Gastrocnemius medialis (tissue), 4 donors: ENCODE measurements at regions not wholly inside any gene's neighbourhood (a gene's known extent, or its start where the extent isn't known, plus 50 kb on each side); places are given as distances from the start of the nearest gene placed in this dataset.

Experiments
- ATAC-seq, 2 donors: fragments of 150-250 bp; one replicate each; pipeline ENCODE4 v1.9.1; 2016
- DNase-seq, 2 donors: peaks; one replicate each; pipeline ENCODE4 v3.0.0-alpha.2; 2019
- H3K27ac ChIP-seq, 4 donors: fragments of 200-600 bp; sonication (generic); 1 replicate in 1 of 4; 2 replicates in 3 of 4; pipeline ENCODE4 v1.5.1; 2016 to 2018; ENCODE audit warnings: mild to moderate bottlenecking in 2 of 4, moderate library complexity in 1 of 4
- H3K27me3 ChIP-seq, 3 donors: fragments of 200-600 bp; sonication (generic) in 2 of 3; 1 replicate in 1 of 3; 2 replicates in 2 of 3; pipeline versions ENCODE4 v1.5.1 to v1.6.0; 2016 to 2019; ENCODE audit warnings: mild to moderate bottlenecking in 1 of 3, moderate library complexity in 1 of 3
- H3K36me3 ChIP-seq, 2 donors: fragments of 200-600 bp; sonication (generic) in 1 of 2; one replicate each; pipeline ENCODE4 v1.5.1; 2017 to 2018
- H3K4me1 ChIP-seq, 2 donors: fragments of 200-600 bp; sonication (generic) in 1 of 2; one replicate each; pipeline ENCODE4 v1.5.1; 2016 to 2017; ENCODE audit warnings: mild to moderate bottlenecking in 2 of 2
- H3K4me3 ChIP-seq, 4 donors: fragments of 200-600 bp; sonication (generic) in 3 of 4; 1 replicate in 1 of 4; 2 replicates in 3 of 4; pipeline ENCODE4 v1.5.1; 2016 to 2019; ENCODE audit warnings: mild to moderate bottlenecking in 2 of 4
- H3K9me3 ChIP-seq, 3 donors: fragments of 200-600 bp; sonication (generic) in 2 of 3; 1 replicate in 1 of 3; 2 replicates in 2 of 3; pipeline ENCODE4 v1.5.1; 2016 to 2019
- CTCF ChIP-seq, 5 experiments: fragments of 450-650 bp in 3 of 5; fragments of 200-600 bp in 2 of 5; sonication (generic) in 2 of 5; IDR thresholded peaks in 4 of 5; conservative IDR thresholded peaks in 1 of 5; 1 replicate in 4 of 5; 2 replicates in 1 of 5; pipeline ENCODE4 v1.5.1; 2016 to 2019; ENCODE audit warnings: antibody characterized with exemption in 5 of 5, mild to moderate bottlenecking in 3 of 5, moderate library complexity in 3 of 5
- POLR2A ChIP-seq, 2 donors: fragments of 450-650 bp; IDR thresholded peaks; one replicate each; pipeline ENCODE4 v1.6.1; 2017; ENCODE audit warnings: antibody characterized with exemption in 2 of 2, mild to moderate bottlenecking in 2 of 2, moderate library complexity in 2 of 2
- in situ Hi-C, 4 donors: fragments of 200-750 bp; cut with MboI; loops; one replicate each; pipeline versions ENCODE4 v1.15.0 to v1.8.0; 2017; ENCODE audit warnings: low sequenced_read_pairs in 4 of 4
- intact Hi-C: fragments of 100-400 bp; cut with DNase I; formaldehyde crosslinking; loops from one replicate; pipeline ENCODE4 v1.15.1; 2023; ENCODE audit warnings: low total_unique reads

DNA sequence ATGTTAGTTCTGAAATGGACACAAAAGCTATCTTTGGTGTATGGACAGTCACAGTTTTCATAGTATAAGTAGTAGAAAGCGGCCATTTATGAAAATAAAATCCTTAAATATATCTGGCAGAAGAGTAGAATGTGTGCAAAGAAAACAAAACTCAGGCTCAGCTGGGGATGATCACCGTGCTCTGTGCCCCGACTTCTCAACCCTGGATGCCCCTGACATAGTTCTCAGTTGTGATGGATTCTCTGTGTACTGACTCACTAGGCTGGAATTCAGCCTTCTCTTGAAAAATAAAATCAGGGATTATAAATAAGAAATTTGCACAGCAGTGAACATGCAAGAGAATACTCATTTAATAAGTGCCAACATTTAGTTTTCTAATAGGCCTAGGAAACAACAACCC, 925.1 kb upstream of the NR2F2 start:
- no peak for DNase-seq
- Histone ChIP-seq H3K4me3 (no peak overlapping the region), H3K36me3 (no peaks in the 10 kb centered on the region), H3K9me3 (no peaks in the 10 kb centered on the region), H3K27ac (no peak overlapping the region), H3K4me1 (no peaks in the 10 kb centered on the region), H3K27me3 (no peaks in the 10 kb centered on the region)
- TF ChIP-seq CTCF (IDR thresholded peaks at IDR 0.05 in 4 of 5, conservative IDR thresholded peaks at IDR 0.05 in 1 of 5) (no peak), POLR2A (IDR thresholded peaks at IDR 0.05) (no peak)
- no peak for ATAC-seq
- in situ Hi-C loops: no loop called here
- intact Hi-C loops: no loop called here

DNA sequence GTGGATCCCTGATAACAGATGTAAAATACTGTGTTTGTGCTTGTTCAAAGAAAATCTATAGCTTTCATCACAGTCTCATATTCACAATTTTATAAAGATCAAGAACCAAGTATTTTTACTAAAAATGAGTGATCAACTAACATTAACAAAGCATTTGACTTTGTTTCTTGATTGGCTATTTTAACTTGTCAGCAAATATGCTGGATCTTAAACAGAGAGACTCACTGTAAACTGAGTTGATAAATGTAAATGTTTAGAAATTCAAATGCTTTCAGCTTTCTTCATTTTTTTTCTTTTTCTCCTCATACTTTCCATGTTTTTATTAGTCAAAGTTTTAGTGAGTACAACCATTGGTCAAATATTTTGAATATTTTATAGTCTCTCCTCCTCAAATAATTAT, 923.0 kb upstream of the NR2F2 start:
- in situ Hi-C loops: no loop called here
- DNase-seq: no peak
- no peak overlapping the region for H3K27ac ChIP-seq
- no peak for ATAC-seq
- no peak overlapping the region for H3K4me3 ChIP-seq
- no peak for TF ChIP-seq POLR2A (IDR thresholded peaks at IDR 0.05)
- TF ChIP-seq CTCF (IDR thresholded peaks at IDR 0.05 in 4 of 5, conservative IDR thresholded peaks at IDR 0.05 in 1 of 5): no peak
- intact Hi-C loops: no loop called here
- no peaks in the 10 kb centered on the region for H3K9me3 ChIP-seq
- H3K4me1 ChIP-seq: no peaks in the 10 kb centered on the region
- H3K36me3 ChIP-seq: no peaks in the 10 kb centered on the region
- no peaks in the 10 kb centered on the region for H3K27me3 ChIP-seq

- TF ChIP-seq CTCF (IDR thresholded peaks at IDR 0.05 in 4 of 5, conservative IDR thresholded peaks at IDR 0.05 in 1 of 5): no peak
- no peak for TF ChIP-seq POLR2A (IDR thresholded peaks at IDR 0.05)
- no peak for ATAC-seq
- intact Hi-C loops: no loop called here
- Histone ChIP-seq H3K36me3 (no peaks in the 10 kb centered on the region), H3K27ac (no peak overlapping the region), H3K27me3 (no peaks in the 10 kb centered on the region), H3K9me3 (no peaks in the 10 kb centered on the region), H3K4me1 (no peaks in the 10 kb centered on the region), H3K4me3 (no peak overlapping the region)
- in situ Hi-C loops: no loop called here
- no peak for DNase-seq
Observed at GRCh38 chr15:95409211-95409610, 921.3 kb upstream of the NR2F2 start.

DNA sequence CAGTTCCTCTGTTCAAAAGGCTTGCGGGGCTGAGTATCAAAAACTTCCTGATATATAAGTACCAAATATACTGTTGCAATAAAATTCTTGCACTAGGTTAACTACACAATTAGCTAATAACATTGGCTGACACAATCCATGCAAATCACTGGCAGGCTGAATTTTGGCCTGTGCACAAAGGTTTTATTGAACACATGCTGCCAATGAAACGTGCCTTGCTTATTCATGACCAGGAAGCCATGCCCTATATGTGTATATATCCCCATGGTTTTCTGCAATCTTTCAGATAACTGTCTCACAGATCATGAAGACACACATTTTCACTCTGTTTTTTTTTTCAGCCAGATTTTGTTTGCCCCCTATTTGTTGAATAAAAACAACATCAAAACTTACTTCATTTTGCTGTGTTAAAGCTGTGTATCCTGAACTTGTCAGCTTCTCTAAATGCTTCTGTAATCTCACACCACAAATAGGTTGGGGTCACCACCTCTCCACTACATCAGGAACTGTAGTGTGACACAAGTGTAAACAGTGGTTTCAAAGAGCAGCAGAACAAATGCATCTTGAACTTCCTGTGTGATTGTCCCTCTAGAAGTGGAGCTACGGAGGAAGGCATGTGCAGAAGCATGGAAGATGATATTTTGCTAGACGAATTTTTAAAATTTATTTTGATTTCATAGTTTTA, 920.7 kb upstream of the NR2F2 start:
- in situ Hi-C loops (no loop called here), intact Hi-C loops (no loop called here)
- Histone ChIP-seq H3K9me3 (no peaks in the 10 kb centered on the region), H3K27ac (no peak overlapping the region), H3K4me1 (no peaks in the 10 kb centered on the region), H3K27me3 (no peaks in the 10 kb centered on the region), H3K4me3 (no peak overlapping the region), H3K36me3 (no peaks in the 10 kb centered on the region)
- ATAC-seq: no peak
- DNase-seq: no peak
- TF ChIP-seq CTCF (IDR thresholded peaks at IDR 0.05 in 4 of 5, conservative IDR thresholded peaks at IDR 0.05 in 1 of 5) (no peak), POLR2A (IDR thresholded peaks at IDR 0.05) (no peak)

- no peak for ATAC-seq
- intact Hi-C loops (no loop called here), in situ Hi-C loops (no loop called here)
- H3K27ac ChIP-seq: no peak overlapping the region
- no peak overlapping the region for H3K4me3 ChIP-seq
- H3K27me3 ChIP-seq: no peaks in the 10 kb centered on the region
- TF ChIP-seq CTCF (IDR thresholded peaks at IDR 0.05 in 4 of 5, conservative IDR thresholded peaks at IDR 0.05 in 1 of 5) (no peak), POLR2A (IDR thresholded peaks at IDR 0.05) (no peak)
- H3K36me3 ChIP-seq: no peaks in the 10 kb centered on the region
- no peaks in the 10 kb centered on the region for H3K4me1 ChIP-seq
- no peaks in the 10 kb centered on the region for H3K9me3 ChIP-seq
- no peak for DNase-seq
Observed at GRCh38 chr15:95410757-95411156, 919.7 kb upstream of the NR2F2 start.
